NOMO-1 (cell line): ENCODE measurements at regions not wholly inside any gene's neighbourhood (a gene's known extent, or its start where the extent isn't known, plus 50 kb on each side); places are given as distances from the start of the nearest gene placed in this dataset.
"Not testable (repeated sequence)": the region's sequence is repeated elsewhere in the genome, so short reads cannot be mapped to it uniquely, and the experiment has no call there.

Experiments
- DNase-seq, 2 experiments: peaks; one replicate each; lab custom pipeline; 2025; ENCODE audit not compliant: unreplicated experiment in 2 of 2; lab: John Stamatoyannopoulos, UW

- DNase-seq = no peak
Measured at GRCh38 chr3:25895031-25895430, 105.1 kb downstream of the OXSM start.

- DNase-seq = no peak
Measured at GRCh38 chr3:25895443-25895842, 105.6 kb downstream of the OXSM start.

GRCh38 chr3:25897019-25897418, 107.1 kb downstream of the OXSM start:
- DNase-seq = no peak

GRCh38 chr3:25899352-25900101, 109.6 kb downstream of the OXSM start:
- no peak for DNase-seq

GRCh38 chr3:25900161-25900560, 110.3 kb downstream of the OXSM start:
- DNase-seq = no peak

GRCh38 chr3:25901796-25902195, 111.9 kb downstream of the OXSM start:
- DNase-seq = no peak

GRCh38 chr3:25902586-25902985, 112.7 kb downstream of the OXSM start:
- no peak for DNase-seq

GRCh38 chr3:25903371-25904129, 113.7 kb downstream of the OXSM start:
- peak in 1 of 2 experiments; percentile 3 for DNase-seq

- no peak for DNase-seq
Measured at GRCh38 chr3:25904206-25904605, 114.3 kb downstream of the OXSM start.

GRCh38 chr3:25906132-25906906, 116.4 kb downstream of the OXSM start:
- no peak for DNase-seq

GRCh38 chr3:25907081-25907480, 117.2 kb downstream of the OXSM start:
- no peak for DNase-seq

GRCh38 chr3:25910105-25910504, 120.2 kb downstream of the OXSM start:
- no peak for DNase-seq

- no peak for DNase-seq
Measured at GRCh38 chr3:25910997-25911396, 121.1 kb downstream of the OXSM start.

- DNase-seq = no peak
Measured at GRCh38 chr3:25911525-25912295, 121.8 kb downstream of the OXSM start.

GRCh38 chr3:25913179-25913578, 123.3 kb downstream of the OXSM start:
- no peak for DNase-seq

GRCh38 chr3:25915673-25916072, 125.8 kb downstream of the OXSM start:
- no peak for DNase-seq

- no peak for DNase-seq
Measured at GRCh38 chr3:25916321-25916720, 126.4 kb downstream of the OXSM start.

- not testable (repeated sequence) for DNase-seq
Measured at GRCh38 chr3:25931967-25932366, 142.1 kb downstream of the OXSM start.

GRCh38 chr3:25938566-25939325, 148.9 kb downstream of the OXSM start:
- no peak for DNase-seq

- DNase-seq = no peak
Measured at GRCh38 chr3:25940935-25941334, 151.0 kb downstream of the OXSM start.
